ENCODE measurements at regions not wholly inside any gene's neighbourhood (a gene's known extent, or its start where the extent isn't known, plus 50 kb on each side); places are given as distances from the start of the nearest gene placed in this dataset.

- 87 to 92% methylated on average over 7 of the region's 7 CpGs for WGBS, 2 donors
- Histone ChIP-seq H3K27me3 (no peaks in the 10 kb centered on the region), H3K4me1 (peaks cover 7% of the 10 kb centered on the region), H3K27ac (no peak overlapping the region), H3K36me3 (ENCODE audit: low read depth, missing control alignments) (no peaks in the 10 kb centered on the region), H3K9me3 (no peaks in the 10 kb centered on the region), H3K4me3 (no peak overlapping the region)
- TF ChIP-seq CTCF (IDR thresholded peaks at IDR 0.05) (no peak), POLR2A (IDR thresholded peaks at IDR 0.05) (no peak)
- intact Hi-C loops (cut with DNase I; ENCODE audit: low total_unique reads): no loop called here
- DNase-seq: no peak
Measured at GRCh38 chr6:167540796-167541195, 215.9 kb downstream of the TTLL2 start.

- intact Hi-C loops (cut with DNase I; ENCODE audit: low total_unique reads): no loop called here
- Histone ChIP-seq H3K9me3 (no peaks in the 10 kb centered on the region), H3K4me3 (no peak overlapping the region), H3K27me3 (no peaks in the 10 kb centered on the region), H3K27ac (no peak overlapping the region), H3K4me1 (peaks cover 7% of the 10 kb centered on the region), H3K36me3 (ENCODE audit: low read depth, missing control alignments) (no peaks in the 10 kb centered on the region)
- no peak for DNase-seq
- 91 to 95% methylated on average over 6 of the region's 6 CpGs for WGBS, 2 donors
- TF ChIP-seq CTCF (IDR thresholded peaks at IDR 0.05) (no peak), POLR2A (IDR thresholded peaks at IDR 0.05) (no peak)
Measured at GRCh38 chr6:167541544-167541943, 216.7 kb downstream of the TTLL2 start.

GRCh38 chr6:167543602-167544497, 219.0 kb downstream of the TTLL2 start:
- intact Hi-C loops (cut with DNase I; ENCODE audit: low total_unique reads): no loop called here
- DNase-seq: no peak
- WGBS, 2 donors: 44 to 47% methylated on average over 16 of the region's 16 CpGs

GRCh38 chr6:167546611-167547327, 221.9 kb downstream of the TTLL2 start:
- Histone ChIP-seq H3K4me3 (no peak overlapping the region), H3K27me3 (no peaks in the 10 kb centered on the region), H3K36me3 (ENCODE audit: low read depth, missing control alignments) (no peaks in the 10 kb centered on the region), H3K27ac (peak overlapping the region in 1 of 2 donors; percentile 53), H3K9me3 (no peaks in the 10 kb centered on the region), H3K4me1 (peaks cover 38% of the 10 kb centered on the region)
- WGBS, 2 donors: 96 to 98% methylated on average over 28 to 32 of the region's 32 CpGs
- TF ChIP-seq CTCF (IDR thresholded peaks at IDR 0.05) (no peak), POLR2A (IDR thresholded peaks at IDR 0.05) (no peak)
- no peak for DNase-seq
- intact Hi-C loops (cut with DNase I; ENCODE audit: low total_unique reads): no loop called here

More at GRCh38 chr6:167543602-167544497, 219.0 kb downstream of the TTLL2 start:
- Histone ChIP-seq H3K4me3 (no peak overlapping the region), H3K36me3 (ENCODE audit: low read depth, missing control alignments) (no peaks in the 10 kb centered on the region), H3K4me1 (peaks cover 11% of the 10 kb centered on the region), H3K27me3 (no peaks in the 10 kb centered on the region), H3K9me3 (no peaks in the 10 kb centered on the region), H3K27ac (peak overlapping the region; percentile 39)
- TF ChIP-seq POLR2A (IDR thresholded peaks at IDR 0.05) (no peak), CTCF (IDR thresholded peaks at IDR 0.05) (no peak)
